ENCODE measurements at regions not wholly inside any gene's neighbourhood (a gene's known extent, or its start where the extent isn't known, plus 50 kb on each side); places are given as distances from the start of the nearest gene placed in this dataset.

DNA sequence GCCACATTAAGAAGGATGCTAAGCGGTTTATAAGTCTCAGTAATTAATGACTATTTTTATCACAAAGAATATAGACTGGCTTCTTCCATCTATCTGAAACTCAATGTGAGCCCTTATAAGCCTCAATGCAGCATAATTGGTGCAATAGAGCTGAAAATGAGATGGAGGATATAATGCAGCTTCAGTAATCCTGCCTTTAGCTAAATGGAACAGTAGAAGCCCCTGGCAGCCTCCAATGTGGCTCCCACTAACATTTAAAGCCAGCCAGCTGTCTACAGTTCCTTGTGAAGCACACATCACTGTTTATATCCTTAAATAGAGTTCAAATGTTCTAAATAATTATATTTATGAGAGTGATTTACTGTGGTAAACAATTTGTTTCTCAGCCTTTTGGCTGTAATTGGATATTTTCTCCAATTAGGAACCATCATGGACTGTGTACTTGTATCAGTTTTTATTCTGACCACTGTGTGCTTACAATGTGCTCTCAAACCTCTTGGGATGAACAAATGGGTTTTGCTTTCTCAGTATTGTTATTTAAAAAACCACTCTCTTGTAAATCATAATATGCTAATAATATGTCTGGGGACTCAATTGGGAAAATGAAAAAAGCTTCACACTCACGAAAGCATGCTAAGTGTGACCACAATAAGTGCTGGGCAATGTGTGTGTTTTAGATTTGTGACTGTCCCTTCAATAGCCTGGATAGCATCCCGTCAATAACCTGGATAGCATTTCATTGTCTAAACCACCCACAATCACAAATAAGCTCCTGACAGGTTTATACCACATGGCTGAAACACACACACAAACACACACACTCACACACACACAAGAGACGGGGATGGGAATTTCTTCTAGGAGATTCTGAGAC lies 366.6 kb downstream of the GBE1 start:
- TF ChIP-seq, protein P1, sequence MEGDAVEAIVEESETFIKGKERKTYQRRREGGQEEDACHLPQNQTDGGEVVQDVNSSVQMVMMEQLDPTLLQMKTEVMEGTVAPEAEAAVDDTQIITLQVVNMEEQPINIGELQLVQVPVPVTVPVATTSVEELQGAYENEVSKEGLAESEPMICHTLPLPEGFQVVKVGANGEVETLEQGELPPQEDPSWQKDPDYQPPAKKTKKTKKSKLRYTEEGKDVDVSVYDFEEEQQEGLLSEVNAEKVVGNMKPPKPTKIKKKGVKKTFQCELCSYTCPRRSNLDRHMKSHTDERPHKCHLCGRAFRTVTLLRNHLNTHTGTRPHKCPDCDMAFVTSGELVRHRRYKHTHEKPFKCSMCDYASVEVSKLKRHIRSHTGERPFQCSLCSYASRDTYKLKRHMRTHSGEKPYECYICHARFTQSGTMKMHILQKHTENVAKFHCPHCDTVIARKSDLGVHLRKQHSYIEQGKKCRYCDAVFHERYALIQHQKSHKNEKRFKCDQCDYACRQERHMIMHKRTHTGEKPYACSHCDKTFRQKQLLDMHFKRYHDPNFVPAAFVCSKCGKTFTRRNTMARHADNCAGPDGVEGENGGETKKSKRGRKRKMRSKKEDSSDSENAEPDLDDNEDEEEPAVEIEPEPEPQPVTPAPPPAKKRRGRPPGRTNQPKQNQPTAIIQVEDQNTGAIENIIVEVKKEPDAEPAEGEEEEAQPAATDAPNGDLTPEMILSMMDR (IDR thresholded peaks at IDR 0.05), result no peak
- no peak for TF ChIP-seq EP300 (IDR thresholded peaks at IDR 0.05)
- TF ChIP-seq POLR2A (IDR thresholded peaks at IDR 0.05; ENCODE audit: low read depth), result no peak

Data from esophagus muscularis mucosa (tissue), 4 donors.